H1 (cell line): ENCODE measurements at regions not wholly inside any gene's neighbourhood (a gene's known extent, or its start where the extent isn't known, plus 50 kb on each side); places are given as distances from the start of the nearest gene placed in this dataset.

Source experiments
- CTCF ChIA-PET: fragments of 300-600 bp; sonication (Branson Sonifier 250); formaldehyde crosslinking; loops from one replicate; lab custom pipeline; 2021; ENCODE audit not compliant: partially characterized antibody; lab: Charles Lee
- POLR2A ChIA-PET: fragments of 300-600 bp; sonication (Branson Sonifier 250); formaldehyde crosslinking; loops from one replicate; lab custom pipeline; 2021; ENCODE audit warnings: inconsistent platforms; ENCODE audit not compliant: partially characterized antibody; lab: Charles Lee
- DNase-seq, 2 experiments: peaks; one replicate each; pipeline versions ENCODE4 v3.0.0 to v3.0.0-alpha.2; 2010 to 2022; ENCODE audit warnings: low spot score in 2 of 2, low read depth in 1 of 2, mixed read lengths in 1 of 2
- FAIRE-seq: peaks from 2 replicates; lab custom pipeline; 2011; peaks lifted over from hg19 to GRCh38; lab: Jason Lieb, UNC
- H2AFZ ChIP-seq: 2 replicates; pipeline ENCODE4 v1.8.1; 2012; ENCODE audit warnings: low read length, inconsistent platforms
- H2AK5ac ChIP-seq: 2 replicates; pipeline ENCODE4 v1.6.1; 2013; ENCODE audit warnings: low read depth, low read length
- H2BK120ac ChIP-seq: replicated peaks from 2 replicates; pipeline ENCODE3; 2013; ENCODE audit warnings: low read depth, low read length, inconsistent platforms
- H2BK12ac ChIP-seq: 2 replicates; pipeline ENCODE4 v1.6.1; 2013; ENCODE audit warnings: low read depth, low read length
- H2BK15ac ChIP-seq: 2 replicates; pipeline ENCODE4 v1.6.1; 2013; ENCODE audit warnings: low read length
- H2BK20ac ChIP-seq: 2 replicates; pipeline ENCODE4 v1.6.1; 2013; ENCODE audit warnings: low read length
- H2BK5ac ChIP-seq: 2 replicates; pipeline ENCODE4 v1.6.1; 2013; ENCODE audit warnings: low read depth, low read length
- H3K14ac ChIP-seq: 2 replicates; pipeline ENCODE4 v1.6.1; 2013; ENCODE audit warnings: inconsistent platforms; ENCODE audit not compliant: insufficient read length
- H3K18ac ChIP-seq: 2 replicates; pipeline ENCODE4 v1.6.1; 2013; ENCODE audit warnings: low read length; ENCODE audit errors: extremely low read depth
- H3K23ac ChIP-seq: 2 replicates; pipeline ENCODE4 v1.6.1; 2013; ENCODE audit warnings: inconsistent platforms; ENCODE audit not compliant: insufficient read length
- H3K23me2 ChIP-seq: 2 replicates; pipeline ENCODE4 v1.6.1; 2013; ENCODE audit warnings: low read depth, low read length
- H3K27ac ChIP-seq: 2 replicates; pipeline ENCODE4 v1.6.1; 2011; ENCODE audit warnings: low read depth, low read length, inconsistent platforms
- H3K27me3 ChIP-seq, 4 experiments: replicated peaks in 1 of 4; 1 replicate in 1 of 4; 2 replicates in 3 of 4; pipeline versions ENCODE4 v1.6.1 to v1.8.1; 2011 to 2013; ENCODE audit warnings: low read length in 3 of 4, mild to moderate bottlenecking in 3 of 4, inconsistent platforms in 2 of 4, mixed read lengths in 2 of 4, moderate library complexity in 1 of 4; ENCODE audit not compliant: control insufficient read depth in 3 of 4, insufficient read depth in 3 of 4; ENCODE audit errors: extremely low read depth in 1 of 4
- H3K36me3 ChIP-seq, 4 experiments: 2 replicates each; pipeline versions ENCODE4 v1.6.1 to v1.8.1; 2011 to 2013; ENCODE audit warnings: mild to moderate bottlenecking in 4 of 4, low read length in 3 of 4, moderate library complexity in 2 of 4, control low read depth in 1 of 4, inconsistent platforms in 1 of 4; ENCODE audit not compliant: insufficient read depth in 4 of 4, control insufficient read depth in 2 of 4
- H3K4ac ChIP-seq: replicated peaks from 2 replicates; pipeline ENCODE3; 2013; ENCODE audit warnings: low read length, low read depth, mixed read lengths, inconsistent platforms; ENCODE audit not compliant: insufficient read length
- H3K4me1 ChIP-seq, 4 experiments: replicated peaks in 1 of 4; 1 replicate in 1 of 4; 2 replicates in 3 of 4; pipeline versions ENCODE4 v1.6.1 to v1.8.1; 2011 to 2013; ENCODE audit warnings: low read length in 3 of 4, inconsistent platforms in 2 of 4, mixed read lengths in 1 of 4; ENCODE audit not compliant: insufficient read depth in 4 of 4, control insufficient read depth in 3 of 4
- H3K4me2 ChIP-seq, 2 experiments: 2 replicates each; pipeline versions ENCODE4 v1.6.1 to v1.8.1; 2011 to 2013; ENCODE audit warnings: low read depth in 2 of 2, low read length in 2 of 2, control low read depth in 1 of 2, inconsistent platforms in 1 of 2, mild to moderate bottlenecking in 1 of 2; ENCODE audit not compliant: insufficient read depth in 1 of 2
- H3K4me3 ChIP-seq, 4 experiments: fragments of 200-600, 300-600 bp in 1 of 4; sonication (generic), shearing (Covaris generic), sonication (Bioruptor Twin) in 1 of 4; 2 replicates each; pipeline versions ENCODE4 v1.5.1 to v1.8.1; 2011 to 2016; ENCODE audit warnings: low read length in 4 of 4, low read depth in 3 of 4, control low read depth in 2 of 4, inconsistent platforms in 2 of 4, mild to moderate bottlenecking in 2 of 4, mixed read lengths in 1 of 4, moderate library complexity in 1 of 4; ENCODE audit not compliant: insufficient read depth in 2 of 4; ENCODE audit errors: extremely low read depth in 1 of 4
- H3K56ac ChIP-seq: replicated peaks from 2 replicates; pipeline ENCODE3; 2013; ENCODE audit warnings: low read depth, mild to moderate bottlenecking, mixed read lengths, low read length, inconsistent platforms; ENCODE audit not compliant: insufficient read length
- H3K79me1 ChIP-seq: 2 replicates; pipeline ENCODE4 v1.6.1; 2013; ENCODE audit warnings: low read depth, low read length, control low read depth
- H3K79me2 ChIP-seq, 2 experiments: 2 replicates each; pipeline versions ENCODE4 v1.6.1 to v1.8.1; 2012 to 2013; ENCODE audit warnings: low read length in 2 of 2, mild to moderate bottlenecking in 2 of 2, inconsistent platforms in 1 of 2; ENCODE audit not compliant: insufficient read depth in 2 of 2, control insufficient read depth in 1 of 2
- H3K9ac ChIP-seq, 4 experiments: replicated peaks in 1 of 4; 1 replicate in 1 of 4; 2 replicates in 3 of 4; pipeline versions ENCODE4 v1.6.1 to v1.8.1; 2011 to 2013; ENCODE audit warnings: low read depth in 3 of 4, low read length in 3 of 4, control low read depth in 2 of 4, mild to moderate bottlenecking in 2 of 4, moderate library complexity in 2 of 4, inconsistent platforms in 1 of 4; ENCODE audit errors: extremely low read depth in 1 of 4
- H3K9me3 ChIP-seq, 2 experiments: 2 replicates each; pipeline versions ENCODE4 v1.6.1 to v1.8.1; 2012 to 2013; ENCODE audit warnings: mild to moderate bottlenecking in 2 of 2, moderate library complexity in 2 of 2, control low read depth in 1 of 2, inconsistent platforms in 1 of 2, low read depth in 1 of 2, low read length in 1 of 2, mixed read lengths in 1 of 2; ENCODE audit not compliant: insufficient read depth in 2 of 2
- H4K20me1 ChIP-seq, 2 experiments: replicated peaks in 1 of 2; 2 replicates each; pipeline versions ENCODE3 to v1.8.1; 2011 to 2013; ENCODE audit warnings: inconsistent platforms in 2 of 2, low read length in 2 of 2, mild to moderate bottlenecking in 1 of 2; ENCODE audit not compliant: insufficient read depth in 2 of 2, control insufficient read depth in 1 of 2
- H4K5ac ChIP-seq: 2 replicates; pipeline ENCODE4 v1.6.1; 2013; ENCODE audit warnings: low read length, low read depth, mixed read lengths, inconsistent platforms; ENCODE audit not compliant: insufficient read length
- H4K8ac ChIP-seq: 2 replicates; pipeline ENCODE4 v1.8.0; 2013; ENCODE audit warnings: mild to moderate bottlenecking, moderate library complexity, low read length, inconsistent platforms; ENCODE audit not compliant: insufficient read depth; ENCODE audit errors: extremely low read depth
- H4K91ac ChIP-seq: replicated peaks from 2 replicates; pipeline ENCODE3; 2013; ENCODE audit warnings: low read length, mixed read lengths, inconsistent platforms; ENCODE audit not compliant: insufficient read length
- BRCA1 ChIP-seq: IDR thresholded peaks from 2 replicates; pipeline ENCODE4 v1.6.1; 2012; ENCODE audit warnings: low read depth, low read length, improper control_type of control experiment
- CBX8 ChIP-seq: fragments of 300-800, 300-1000 bp; sonication (generic); IDR thresholded peaks from 2 replicates; pipeline ENCODE4 v1.7.1; 2016; ENCODE audit warnings: low read depth, low read length, borderline replicate concordance
- CHD1 ChIP-seq: IDR thresholded peaks from 2 replicates; pipeline ENCODE4 v1.6.1; 2012; ENCODE audit warnings: low read depth, low read length, improper control_type of control experiment
- EGR1 ChIP-seq: IDR thresholded peaks from 2 replicates; pipeline ENCODE4 v1.6.1; 2011; ENCODE audit warnings: low read depth, low read length, borderline replicate concordance
- EZH2 ChIP-seq: fragments of 200-600 bp; sonication (generic); IDR thresholded peaks from 2 replicates; pipeline ENCODE4 v1.7.1; 2012; ENCODE audit warnings: low read depth, mild to moderate bottlenecking, moderate library complexity, low read length, inconsistent platforms; ENCODE audit not compliant: severe bottlenecking
- GABPA ChIP-seq: IDR thresholded peaks from 2 replicates; pipeline ENCODE4 v1.6.1; 2011; ENCODE audit warnings: mild to moderate bottlenecking, low read length, moderate library complexity, borderline replicate concordance; ENCODE audit not compliant: insufficient read depth
- GTF2F1 ChIP-seq: IDR thresholded peaks from 2 replicates; pipeline ENCODE4 v1.6.1; 2012; ENCODE audit warnings: low read depth, low read length, improper control_type of control experiment, borderline replicate concordance
- NANOG ChIP-seq: IDR thresholded peaks from 2 replicates; pipeline ENCODE4 v1.6.1; 2011; ENCODE audit warnings: low read length, low read depth, mild to moderate bottlenecking, inconsistent platforms; ENCODE audit not compliant: insufficient read depth, poor library complexity, severe bottlenecking
- RAD21 ChIP-seq, 2 experiments: IDR thresholded peaks in 1 of 2; conservative IDR thresholded peaks in 1 of 2; 2 replicates each; pipeline ENCODE4 v1.6.1; 2011; ENCODE audit warnings: low read depth in 2 of 2, low read length in 2 of 2, improper control_type of control experiment in 1 of 2, inconsistent platforms in 1 of 2, mild to moderate bottlenecking in 1 of 2, moderate library complexity in 1 of 2
- RXRA ChIP-seq: IDR thresholded peaks from 2 replicates; pipeline ENCODE4 v1.6.1; 2011; ENCODE audit warnings: low read depth, mild to moderate bottlenecking, low read length, moderate library complexity; ENCODE audit not compliant: insufficient read depth
- SP1 ChIP-seq: IDR thresholded peaks from 2 replicates; pipeline ENCODE4 v1.6.1; 2011; ENCODE audit warnings: low read depth, low read length
- SUZ12 ChIP-seq: fragments of 200-600 bp; sonication (generic); IDR thresholded peaks from 2 replicates; pipeline ENCODE4 v1.6.1; 2012; ENCODE audit warnings: mild to moderate bottlenecking, inconsistent platforms, low read length, moderate library complexity, mixed read lengths
- TAF7 ChIP-seq: optimal IDR thresholded peaks from 2 replicates; pipeline ENCODE3; 2011; ENCODE audit warnings: low read depth, mild to moderate bottlenecking, inconsistent platforms, low read length, moderate library complexity, borderline replicate concordance
- TF ChIP-seq, protein P1 (sequence below): IDR thresholded peaks from 2 replicates; pipeline ENCODE4 v1.6.1; 2012; ENCODE audit warnings: low read length, inconsistent platforms

GRCh38 chr12:77682488-77682887 lies 148.2 kb upstream of the NAV3 start:
- no peaks in the 10 kb centered on the region for H3K79me2 ChIP-seq
- H2AK5ac ChIP-seq, result no peak overlapping the region
- no peaks in the 10 kb centered on the region; a peak in 1 of 7 replicates for H3K27me3 ChIP-seq
- H2BK15ac ChIP-seq, result no peak overlapping the region
- H2BK12ac ChIP-seq, result no peak overlapping the region
- no peak overlapping the region for H3K27ac ChIP-seq
- DNase-seq (no peak), FAIRE-seq (no peak)
- H4K8ac ChIP-seq, result no peak overlapping the region
- no peak overlapping the region for H2BK20ac ChIP-seq
- no peak overlapping the region for H3K4me3 ChIP-seq
- no peak overlapping the region for H3K4me2 ChIP-seq
- H3K9me3 ChIP-seq, result no peaks in the 10 kb centered on the region
- no peaks in the 10 kb centered on the region for H3K36me3 ChIP-seq
- no peaks in the 10 kb centered on the region for H4K20me1 ChIP-seq
- H4K91ac ChIP-seq, result no peak overlapping the region
- H3K79me1 ChIP-seq, result no peaks in the 10 kb centered on the region
- no peak overlapping the region for H3K18ac ChIP-seq
- H3K14ac ChIP-seq, result no peak overlapping the region
- H3K56ac ChIP-seq, result no peak overlapping the region
- H3K23ac ChIP-seq, result no peak overlapping the region
- H2AFZ ChIP-seq, result no peak overlapping the region
- ChIA-PET POLR2A (no interaction called here), CTCF (no interaction called here)
- H3K9ac ChIP-seq, result no peak overlapping the region
- H4K5ac ChIP-seq, result no peak overlapping the region
- no peaks in the 10 kb centered on the region; the same call in 1 of the 2 replicates for H3K23me2 ChIP-seq
- no peak overlapping the region for H3K4ac ChIP-seq
- H2BK5ac ChIP-seq, result no peak overlapping the region
- H3K4me1 ChIP-seq, result no peaks in the 10 kb centered on the region
- H2BK120ac ChIP-seq, result no peak overlapping the region
- TF ChIP-seq CHD1 (no peak), SP1 (no peak), SUZ12 (no peak), RAD21 (IDR thresholded peaks at IDR 0.05 in 1 of 2, conservative IDR thresholded peaks at IDR 0.05 in 1 of 2; ENCODE audit: low read depth in 2 of 2, low read length in 2 of 2) (no peak), GTF2F1 (no peak), GABPA (no peak), EGR1 (no peak), BRCA1 (no peak), CBX8 (no peak), EZH2 (no peak), RXRA (no peak), TAF7 (no peak), NANOG (no peak)
- TF ChIP-seq, protein P1, sequence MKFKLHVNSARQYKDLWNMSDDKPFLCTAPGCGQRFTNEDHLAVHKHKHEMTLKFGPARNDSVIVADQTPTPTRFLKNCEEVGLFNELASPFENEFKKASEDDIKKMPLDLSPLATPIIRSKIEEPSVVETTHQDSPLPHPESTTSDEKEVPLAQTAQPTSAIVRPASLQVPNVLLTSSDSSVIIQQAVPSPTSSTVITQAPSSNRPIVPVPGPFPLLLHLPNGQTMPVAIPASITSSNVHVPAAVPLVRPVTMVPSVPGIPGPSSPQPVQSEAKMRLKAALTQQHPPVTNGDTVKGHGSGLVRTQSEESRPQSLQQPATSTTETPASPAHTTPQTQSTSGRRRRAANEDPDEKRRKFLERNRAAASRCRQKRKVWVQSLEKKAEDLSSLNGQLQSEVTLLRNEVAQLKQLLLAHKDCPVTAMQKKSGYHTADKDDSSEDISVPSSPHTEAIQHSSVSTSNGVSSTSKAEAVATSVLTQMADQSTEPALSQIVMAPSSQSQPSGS, result no peak
